GM12892 (cell line): ENCODE measurements at regions not wholly inside any gene's neighbourhood (a gene's known extent, or its start where the extent isn't known, plus 50 kb on each side); places are given as distances from the start of the nearest gene placed in this dataset.

Source experiments
- POLR2A ChIP-seq: IDR thresholded peaks from 2 replicates; pipeline ENCODE4 v1.6.1; 2011; ENCODE audit warnings: low read depth, low read length, control low read depth
- POLR2AphosphoS5 ChIP-seq: IDR thresholded peaks from 2 replicates; pipeline ENCODE4 v1.6.1; 2011; ENCODE audit warnings: low read depth, low read length, control low read depth
- TAF1 ChIP-seq: IDR thresholded peaks from 2 replicates; pipeline ENCODE4 v1.6.1; 2011; ENCODE audit warnings: low read depth, mild to moderate bottlenecking, control low read depth, low read length, borderline replicate concordance

- TF ChIP-seq POLR2AphosphoS5 (no peak), TAF1 (no peak), POLR2A (no peak)
Measured at GRCh38 chr7:51899611-51900010, 583.0 kb upstream of the COBL start.
